ENCODE measurements at regions not wholly inside any gene's neighbourhood (a gene's known extent, or its start where the extent isn't known, plus 50 kb on each side); places are given as distances from the start of the nearest gene placed in this dataset.

- intact Hi-C loops (cut with DNase I; ENCODE audit: low total_unique reads), result no loop called here
- TF ChIP-seq POLR2A (IDR thresholded peaks at IDR 0.05) (no peak), CTCF (IDR thresholded peaks at IDR 0.05) (no peak)
- H3K4me3 ChIP-seq, result no peak overlapping the region
- no peaks in the 10 kb centered on the region for H3K4me1 ChIP-seq
- no peaks in the 10 kb centered on the region for H3K9me3 ChIP-seq
- no peak overlapping the region for H3K27ac ChIP-seq
- no peaks in the 10 kb centered on the region for H3K36me3 ChIP-seq (ENCODE audit: low read depth, missing control alignments)
- no peak for DNase-seq
- no peaks in the 10 kb centered on the region for H3K27me3 ChIP-seq
- WGBS, 2 donors, result 94% methylated on average over 5 of the region's 5 CpGs
Observed at GRCh38 chr20:59425572-59425971, 125.2 kb downstream of the EDN3 start.

- Histone ChIP-seq H3K36me3 (ENCODE audit: low read depth, missing control alignments) (no peaks in the 10 kb centered on the region), H3K27ac (no peak overlapping the region), H3K4me3 (no peak overlapping the region), H3K4me1 (no peaks in the 10 kb centered on the region), H3K9me3 (no peaks in the 10 kb centered on the region), H3K27me3 (no peaks in the 10 kb centered on the region)
- no peak for TF ChIP-seq CTCF (IDR thresholded peaks at IDR 0.05)
- TF ChIP-seq POLR2A (IDR thresholded peaks at IDR 0.05), result no peak
- no peak for DNase-seq
- intact Hi-C loops (cut with DNase I; ENCODE audit: low total_unique reads), result no loop called here
Observed at GRCh38 chr20:59428006-59428405, 127.6 kb downstream of the EDN3 start.

- Histone ChIP-seq H3K4me3 (no peak overlapping the region), H3K27ac (no peak overlapping the region), H3K27me3 (no peaks in the 10 kb centered on the region), H3K4me1 (no peaks in the 10 kb centered on the region), H3K9me3 (no peaks in the 10 kb centered on the region), H3K36me3 (ENCODE audit: low read depth, missing control alignments) (no peaks in the 10 kb centered on the region)
- no peak for TF ChIP-seq POLR2A (IDR thresholded peaks at IDR 0.05)
- TF ChIP-seq CTCF (IDR thresholded peaks at IDR 0.05), result no peak
- intact Hi-C loops (cut with DNase I; ENCODE audit: low total_unique reads), result no loop called here
- WGBS, 2 donors, result 66 to 68% methylated on average over 13 of the region's 13 CpGs
- DNase-seq, result no peak
Observed at GRCh38 chr20:59428441-59429205, 128.2 kb downstream of the EDN3 start.

- Histone ChIP-seq H3K36me3 (ENCODE audit: low read depth, missing control alignments) (no peaks in the 10 kb centered on the region), H3K27ac (no peak overlapping the region), H3K27me3 (no peaks in the 10 kb centered on the region), H3K4me1 (no peaks in the 10 kb centered on the region), H3K9me3 (no peaks in the 10 kb centered on the region), H3K4me3 (no peak overlapping the region)
- no peak for DNase-seq
- TF ChIP-seq CTCF (IDR thresholded peaks at IDR 0.05), result no peak
- TF ChIP-seq POLR2A (IDR thresholded peaks at IDR 0.05), result no peak
- intact Hi-C loops (cut with DNase I; ENCODE audit: low total_unique reads), result no loop called here
- WGBS, 2 donors, result 69 to 73% methylated on average over 9 of the region's 9 CpGs
Observed at GRCh38 chr20:59429396-59429795, 129.0 kb downstream of the EDN3 start.

GRCh38 chr20:59431014-59431413 lies 130.6 kb downstream of the EDN3 start:
- Histone ChIP-seq H3K4me3 (no peak overlapping the region), H3K9me3 (no peaks in the 10 kb centered on the region), H3K27ac (no peak overlapping the region), H3K27me3 (no peaks in the 10 kb centered on the region), H3K36me3 (ENCODE audit: low read depth, missing control alignments) (no peaks in the 10 kb centered on the region), H3K4me1 (no peaks in the 10 kb centered on the region)
- intact Hi-C loops (cut with DNase I; ENCODE audit: low total_unique reads), result no loop called here
- 43 to 46% methylated on average over 2 of the region's 2 CpGs for WGBS, 2 donors
- no peak for DNase-seq
- no peak for TF ChIP-seq CTCF (IDR thresholded peaks at IDR 0.05)
- no peak for TF ChIP-seq POLR2A (IDR thresholded peaks at IDR 0.05)

All from testis (tissue), 2 donors.